ENCODE measurements at regions not wholly inside any gene's neighbourhood (a gene's known extent, or its start where the extent isn't known, plus 50 kb on each side); places are given as distances from the start of the nearest gene placed in this dataset.

- H3K9me3 Mint-ChIP-seq, result peaks cover 2% of the 10 kb centered on the region
- no peaks in the 10 kb centered on the region for H3K36me3 Mint-ChIP-seq
- ATAC-seq (no peak), DNase-seq (ENCODE audit: low spot score) (no peak)
- H3K27me3 Mint-ChIP-seq (ENCODE audit: low read depth), result no peaks in the 10 kb centered on the region
- ChIA-PET CTCF (interaction anchor here (1.2 kb wide), 1 partner anchor 104 kb away, joined by 3 read pairs; no protein-coding TSS in a partner anchor), POLR2A (no interaction called here)
- peaks cover 29% of the 10 kb centered on the region for H3K4me1 Mint-ChIP-seq
- no peak overlapping the region for H3K4me3 Mint-ChIP-seq
- TF ChIP-seq FOXP1 (CRISPR knock-in tag; IDR thresholded peaks at IDR 0.05; ENCODE audit: borderline replicate concordance) (no peak), E2F1 (CRISPR knock-in tag; IDR thresholded peaks at IDR 0.05) (no peak), TCF7 (CRISPR knock-in tag; IDR thresholded peaks at IDR 0.05; ENCODE audit: low read depth) (no peak), AR (CRISPR knock-in tag; IDR thresholded peaks at IDR 0.05) (no peak)
- no peak overlapping the region for H3K27ac Mint-ChIP-seq
Measured at GRCh38 chr11:25943031-25943430, 388.9 kb upstream of the ANO3 start.

GRCh38 chr11:25943777-25944661, 387.9 kb upstream of the ANO3 start:
- H3K4me3 Mint-ChIP-seq, result no peak overlapping the region
- H3K27me3 Mint-ChIP-seq (ENCODE audit: low read depth), result no peaks in the 10 kb centered on the region
- H3K4me1 Mint-ChIP-seq, result peaks cover 32% of the 10 kb centered on the region
- no peak overlapping the region for H3K27ac Mint-ChIP-seq
- peaks cover 12% of the 10 kb centered on the region for H3K9me3 Mint-ChIP-seq
- ChIA-PET POLR2A (no interaction called here), CTCF (interaction anchor here (1.2 kb wide), 1 partner anchor 105 kb away, joined by 3 read pairs; no protein-coding TSS in a partner anchor)
- ATAC-seq (peak; percentile 66), DNase-seq (ENCODE audit: low spot score) (no peak)
- no peak for TF ChIP-seq HMGA2 (CRISPR knock-in tag; IDR thresholded peaks at IDR 0.05)
- TF ChIP-seq ZNF671 (CRISPR knock-in tag; IDR thresholded peaks at IDR 0.05), result no peak
- TF ChIP-seq ZNF425 (CRISPR knock-in tag; conservative IDR thresholded peaks at IDR 0.05), result no peak
- no peak for TF ChIP-seq GRHL2 (CRISPR knock-in tag; IDR thresholded peaks at IDR 0.05; ENCODE audit: insufficient replicate concordance, severe bottlenecking)
- no peak for TF ChIP-seq ZNF512 (CRISPR knock-in tag; IDR thresholded peaks at IDR 0.05; ENCODE audit: borderline replicate concordance)
- TF ChIP-seq ZNF219 (CRISPR knock-in tag; IDR thresholded peaks at IDR 0.05; ENCODE audit: borderline replicate concordance), result no peak
- no peak for TF ChIP-seq IRF2 (CRISPR knock-in tag; IDR thresholded peaks at IDR 0.05; ENCODE audit: borderline replicate concordance, low read depth)
- no peak for TF ChIP-seq TEAD4 (CRISPR knock-in tag; IDR thresholded peaks at IDR 0.05)
- TF ChIP-seq ZNF263 (CRISPR knock-in tag; IDR thresholded peaks at IDR 0.05; ENCODE audit: low read depth), result no peak
- no peak for TF ChIP-seq JUN (CRISPR knock-in tag; IDR thresholded peaks at IDR 0.05)
- no peak for TF ChIP-seq GTF2I (CRISPR knock-in tag; conservative IDR thresholded peaks at IDR 0.05)
- H3K36me3 Mint-ChIP-seq, result peaks cover 6% of the 10 kb centered on the region; the same call in 1 of the 2 replicates
